Neuronal stem cell (in vitro differentiated cells): ENCODE measurements at regions not wholly inside any gene's neighbourhood (a gene's known extent, or its start where the extent isn't known, plus 50 kb on each side); places are given as distances from the start of the nearest gene placed in this dataset.

ENCODE experiments used
- DNase-seq: peaks from one replicate; pipeline ENCODE4 v3.0.0-alpha.2; 2013; ENCODE audit warnings: low spot score
- H2AFZ ChIP-seq: one replicate; pipeline ENCODE4 v1.6.1; 2013; ENCODE audit warnings: mild to moderate bottlenecking, low read length, inconsistent platforms
- H2AK5ac ChIP-seq: 2 replicates; pipeline ENCODE4 v1.6.1; 2013; ENCODE audit warnings: low read depth, mild to moderate bottlenecking, inconsistent platforms, low read length, moderate library complexity, mixed read lengths
- H2BK120ac ChIP-seq: 2 replicates; pipeline ENCODE4 v1.6.1; 2013; ENCODE audit warnings: low read depth, mild to moderate bottlenecking, inconsistent platforms, low read length, moderate library complexity, mixed read lengths
- H2BK12ac ChIP-seq: one replicate; pipeline ENCODE4 v1.6.1; 2013; ENCODE audit warnings: low read length, inconsistent platforms
- H2BK15ac ChIP-seq: 2 replicates; pipeline ENCODE4 v1.6.1; 2013; ENCODE audit warnings: mild to moderate bottlenecking, low read length, inconsistent platforms, mixed read lengths
- H2BK5ac ChIP-seq: one replicate; pipeline ENCODE4 v1.6.1; 2013; ENCODE audit warnings: inconsistent platforms, mild to moderate bottlenecking, low read length, moderate library complexity
- H3K14ac ChIP-seq: one replicate; pipeline ENCODE4 v1.6.1; 2013; ENCODE audit warnings: low read length, inconsistent platforms
- H3K18ac ChIP-seq: 2 replicates; pipeline ENCODE4 v1.6.1; 2013; ENCODE audit warnings: low read length, inconsistent platforms
- H3K23ac ChIP-seq: 2 replicates; pipeline ENCODE4 v1.6.1; 2013; ENCODE audit warnings: low read depth, mild to moderate bottlenecking, mixed read lengths, low read length, inconsistent platforms; ENCODE audit not compliant: poor library complexity
- H3K27ac ChIP-seq: replicated peaks from 3 replicates; pipeline ENCODE4 v1.5.1; 2013; ENCODE audit warnings: low read length, inconsistent platforms
- H3K27me3 ChIP-seq, 3 experiments: 2 replicates each; pipeline ENCODE4 v1.6.1; 2013; ENCODE audit warnings: low read length in 3 of 3, mild to moderate bottlenecking in 2 of 3, inconsistent platforms in 1 of 3, low read depth in 1 of 3, mixed read lengths in 1 of 3, moderate library complexity in 1 of 3; ENCODE audit not compliant: control insufficient read depth in 3 of 3, insufficient read depth in 3 of 3
- H3K36me3 ChIP-seq, 2 donors: replicated peaks in 1 of 2; 2 replicates each; pipeline ENCODE4 v1.6.1; 2013; ENCODE audit warnings: low read length in 2 of 2; ENCODE audit not compliant: control insufficient read depth in 2 of 2, insufficient read depth in 2 of 2
- H3K4ac ChIP-seq: 2 replicates; pipeline ENCODE4 v1.6.1; 2013; ENCODE audit warnings: inconsistent platforms, mild to moderate bottlenecking, low read length, moderate library complexity
- H3K4me1 ChIP-seq, 2 donors: 1 replicate in 1 of 2; 2 replicates in 1 of 2; pipeline ENCODE4 v1.6.1; 2013; ENCODE audit warnings: low read length in 2 of 2, low read depth in 1 of 2; ENCODE audit not compliant: control insufficient read depth in 2 of 2, insufficient read depth in 1 of 2
- H3K4me2 ChIP-seq: one replicate; pipeline ENCODE4 v1.6.1; 2013; ENCODE audit warnings: mild to moderate bottlenecking, low read length, inconsistent platforms; ENCODE audit not compliant: insufficient read depth, poor library complexity, severe bottlenecking
- H3K4me3 ChIP-seq, 2 donors: 2 replicates each; pipeline ENCODE4 v1.5.1; 2013; ENCODE audit warnings: low read length in 2 of 2, mild to moderate bottlenecking in 2 of 2, inconsistent platforms in 1 of 2, moderate library complexity in 1 of 2
- H3K79me1 ChIP-seq: one replicate; pipeline ENCODE4 v1.6.1; 2013; ENCODE audit warnings: low read depth, mild to moderate bottlenecking, inconsistent platforms, low read length, moderate library complexity
- H3K9ac ChIP-seq: one replicate; pipeline ENCODE4 v1.6.1; 2013; ENCODE audit warnings: mild to moderate bottlenecking, low read depth, low read length, inconsistent platforms; ENCODE audit not compliant: poor library complexity
- H3K9me3 ChIP-seq, 2 donors: replicated peaks in 1 of 2; 2 replicates each; pipeline versions ENCODE3 to v1.6.1; 2013; ENCODE audit warnings: low read length in 2 of 2, mild to moderate bottlenecking in 2 of 2, inconsistent platforms in 1 of 2, low read depth in 1 of 2, mixed read lengths in 1 of 2, moderate library complexity in 1 of 2; ENCODE audit not compliant: control insufficient read depth in 2 of 2, insufficient read depth in 1 of 2
- H4K8ac ChIP-seq: one replicate; pipeline ENCODE4 v1.6.1; 2013; ENCODE audit warnings: low read depth, mild to moderate bottlenecking, inconsistent platforms, low read length, moderate library complexity
- H4K91ac ChIP-seq: one replicate; pipeline ENCODE4 v1.6.1; 2013; ENCODE audit warnings: low read length, low read depth, mild to moderate bottlenecking, inconsistent platforms; ENCODE audit not compliant: poor library complexity
- WGBS, 2 donors: extraction: QIAGEN DNeasy Blood & Tissue Kit; methylation state at CpG; one replicate each; pipeline ENCODE4 v1.1.7; 2013; ENCODE audit warnings: missing lambda C conversion rate in 2 of 2, mixed read lengths in 1 of 2; ENCODE audit not compliant: insufficient read length in 2 of 2, insufficient replicate concordance in 1 of 2; ENCODE audit errors: extremely low coverage in 2 of 2; 5-methylcytosine and 5-hydroxymethylcytosine counted together

GRCh38 chr1:175864183-175864582 lies 120.8 kb upstream of the TNR start:
- H2BK12ac ChIP-seq: no peak overlapping the region
- H2BK15ac ChIP-seq: no peak overlapping the region
- H4K91ac ChIP-seq: no peak overlapping the region
- no peak overlapping the region for H2AFZ ChIP-seq
- H3K36me3 ChIP-seq: no peaks in the 10 kb centered on the region
- WGBS, 2 donors: no CpG with 5 or more reads among the region's 7 CpGs
- no peak overlapping the region for H3K27ac ChIP-seq
- H3K23ac ChIP-seq: no peak overlapping the region
- H3K4me1 ChIP-seq: peaks cover 2 to 5% of the 10 kb centered on the region in 2 donors
- no peak for DNase-seq
- no peak overlapping the region for H3K9ac ChIP-seq
- H2AK5ac ChIP-seq: no peak overlapping the region
- H2BK120ac ChIP-seq: no peak overlapping the region
- H4K8ac ChIP-seq: no peak overlapping the region
- H3K9me3 ChIP-seq: no peaks in the 10 kb centered on the region
- H3K4me3 ChIP-seq: no peak overlapping the region
- H3K14ac ChIP-seq: no peak overlapping the region
- H3K4me2 ChIP-seq: no peak overlapping the region
- H2BK5ac ChIP-seq: no peak overlapping the region
- H3K27me3 ChIP-seq: peaks cover 0 to 7% (median 0%) of the 10 kb centered on the region in 3 experiments
- H3K4ac ChIP-seq: no peak overlapping the region
- H3K18ac ChIP-seq: no peak overlapping the region
- no peaks in the 10 kb centered on the region for H3K79me1 ChIP-seq

GRCh38 chr1:175863299-175864050 lies 120.1 kb upstream of the TNR start:
- no peak overlapping the region for H3K14ac ChIP-seq
- no peak overlapping the region for H2AFZ ChIP-seq
- H3K36me3 ChIP-seq: no peaks in the 10 kb centered on the region
- H4K91ac ChIP-seq: no peak overlapping the region
- no peak overlapping the region for H3K4me3 ChIP-seq
- H4K8ac ChIP-seq: no peak overlapping the region
- no peak overlapping the region for H3K9ac ChIP-seq
- no peak overlapping the region for H3K18ac ChIP-seq
- no peak overlapping the region for H3K4ac ChIP-seq
- no peak overlapping the region for H2AK5ac ChIP-seq
- H3K9me3 ChIP-seq: no peaks in the 10 kb centered on the region
- no peak overlapping the region for H2BK5ac ChIP-seq
- H3K23ac ChIP-seq: no peak overlapping the region
- peaks cover 2 to 5% of the 10 kb centered on the region in 2 donors for H3K4me1 ChIP-seq
- H3K27ac ChIP-seq: no peak overlapping the region
- no peak overlapping the region for H2BK15ac ChIP-seq
- H3K79me1 ChIP-seq: no peaks in the 10 kb centered on the region
- H3K27me3 ChIP-seq: peaks cover 0 to 8% (median 0%) of the 10 kb centered on the region in 3 experiments
- no peak overlapping the region for H3K4me2 ChIP-seq
- peak overlapping the region; percentile 30 for H2BK120ac ChIP-seq
- no peak overlapping the region for H2BK12ac ChIP-seq
- no CpG with 5 or more reads among the region's 14 CpGs for WGBS, 2 donors
- no peak for DNase-seq

GRCh38 chr1:175862408-175862807 lies 119.0 kb upstream of the TNR start:
- peak overlapping the region in 1 of 2 donors; percentile 36 for H3K4me3 ChIP-seq
- H3K36me3 ChIP-seq: no peaks in the 10 kb centered on the region
- no peak overlapping the region for H3K18ac ChIP-seq
- no peak overlapping the region for H2AFZ ChIP-seq
- H3K4me1 ChIP-seq: peaks cover 2 to 5% of the 10 kb centered on the region in 2 donors
- no CpG with 5 or more reads among the region's 3 CpGs for WGBS, 2 donors
- no peaks in the 10 kb centered on the region for H3K9me3 ChIP-seq
- H3K4ac ChIP-seq: no peak overlapping the region
- no peak for DNase-seq
- no peak overlapping the region for H3K23ac ChIP-seq
- H3K14ac ChIP-seq: no peak overlapping the region
- H4K8ac ChIP-seq: no peak overlapping the region
- no peak overlapping the region for H2AK5ac ChIP-seq
- no peak overlapping the region for H2BK15ac ChIP-seq
- no peak overlapping the region for H2BK12ac ChIP-seq
- H3K27me3 ChIP-seq: peaks cover 0 to 8% (median 0%) of the 10 kb centered on the region in 3 experiments
- no peak overlapping the region for H3K9ac ChIP-seq
- no peak overlapping the region for H3K27ac ChIP-seq
- no peak overlapping the region for H4K91ac ChIP-seq
- no peak overlapping the region for H2BK120ac ChIP-seq
- no peaks in the 10 kb centered on the region for H3K79me1 ChIP-seq
- H2BK5ac ChIP-seq: no peak overlapping the region
- H3K4me2 ChIP-seq: no peak overlapping the region

- Histone ChIP-seq H3K36me3 (no peaks in the 10 kb centered on the region), H3K14ac (no peak overlapping the region), H3K4me1 (peaks cover 2 to 5% of the 10 kb centered on the region in 2 donors), H3K18ac (no peak overlapping the region), H3K79me1 (no peaks in the 10 kb centered on the region), H2AK5ac (no peak overlapping the region), H3K27me3 (peaks cover 0 to 11% (median 0%) of the 10 kb centered on the region in 3 experiments), H2AFZ (no peak overlapping the region), H2BK12ac (no peak overlapping the region), H4K91ac (no peak overlapping the region), H2BK15ac (no peak overlapping the region), H4K8ac (no peak overlapping the region), H3K9ac (no peak overlapping the region), H2BK5ac (no peak overlapping the region), H3K4me3 (no peak overlapping the region), H3K9me3 (no peaks in the 10 kb centered on the region), H3K23ac (no peak overlapping the region), H2BK120ac (no peak overlapping the region), H3K27ac (no peak overlapping the region), H3K4me2 (no peak overlapping the region), H3K4ac (no peak overlapping the region)
- no CpG with 5 or more reads among the region's 8 CpGs for WGBS, 2 donors
- DNase-seq: no peak
Observed at GRCh38 chr1:175861626-175862367, 118.4 kb upstream of the TNR start.
